Mucosa of descending colon (tissue), 3 donors: ENCODE measurements at regions not wholly inside any gene's neighbourhood (a gene's known extent, or its start where the extent isn't known, plus 50 kb on each side); places are given as distances from the start of the nearest gene placed in this dataset.

ENCODE experiments used
- ATAC-seq: fragments of 200-7000 bp; cut with Tn5 transposase; one replicate; pipeline ENCODE4 v1.9.1; 2020; ENCODE audit warnings: mild to moderate bottlenecking, moderate library complexity
- DNase-seq, 3 donors: peaks; one replicate each; pipeline ENCODE4 v3.0.0-alpha.2; 2020
- H3K36me3 ChIP-seq: fragments of 200-600 bp; one replicate; pipeline ENCODE4 v1.8.0; 2021; ENCODE audit warnings: low read depth, mild to moderate bottlenecking
- H3K4me1 ChIP-seq: fragments of 200-600 bp; one replicate; pipeline ENCODE4 v1.8.0; 2021; ENCODE audit warnings: low read depth, mild to moderate bottlenecking
- H3K4me3 ChIP-seq: fragments of 200-600 bp; one replicate; pipeline ENCODE4 v1.8.0; 2021; ENCODE audit warnings: mild to moderate bottlenecking
- H3K9me3 ChIP-seq: fragments of 200-600 bp; one replicate; pipeline ENCODE4 v1.8.0; 2021; ENCODE audit warnings: mild to moderate bottlenecking
- intact Hi-C, 2 donors: fragments of 100-400 bp; cut with DNase I in 1 of 2; cut with micrococcal nuclease in 1 of 2; formaldehyde crosslinking; loops; one replicate each; pipeline versions ENCODE4 v1.11.0 to v1.11.1; 2022; cut with DNase I, micrococcal nuclease
- TF ChIP-seq, protein P1 (sequence below): fragments of 200-600 bp; IDR thresholded peaks from one replicate; pipeline ENCODE4 v1.8.0; 2022; ENCODE audit warnings: antibody characterized with exemption, mild to moderate bottlenecking
- donor health status: DM: no; HTN: no; CAD: no; lungs with moderate emphysema.
- donor health status: DM: no; HTN: no; CAD: no.
- donor health status: DM: no; HTN: yes; CAD: no.

DNA sequence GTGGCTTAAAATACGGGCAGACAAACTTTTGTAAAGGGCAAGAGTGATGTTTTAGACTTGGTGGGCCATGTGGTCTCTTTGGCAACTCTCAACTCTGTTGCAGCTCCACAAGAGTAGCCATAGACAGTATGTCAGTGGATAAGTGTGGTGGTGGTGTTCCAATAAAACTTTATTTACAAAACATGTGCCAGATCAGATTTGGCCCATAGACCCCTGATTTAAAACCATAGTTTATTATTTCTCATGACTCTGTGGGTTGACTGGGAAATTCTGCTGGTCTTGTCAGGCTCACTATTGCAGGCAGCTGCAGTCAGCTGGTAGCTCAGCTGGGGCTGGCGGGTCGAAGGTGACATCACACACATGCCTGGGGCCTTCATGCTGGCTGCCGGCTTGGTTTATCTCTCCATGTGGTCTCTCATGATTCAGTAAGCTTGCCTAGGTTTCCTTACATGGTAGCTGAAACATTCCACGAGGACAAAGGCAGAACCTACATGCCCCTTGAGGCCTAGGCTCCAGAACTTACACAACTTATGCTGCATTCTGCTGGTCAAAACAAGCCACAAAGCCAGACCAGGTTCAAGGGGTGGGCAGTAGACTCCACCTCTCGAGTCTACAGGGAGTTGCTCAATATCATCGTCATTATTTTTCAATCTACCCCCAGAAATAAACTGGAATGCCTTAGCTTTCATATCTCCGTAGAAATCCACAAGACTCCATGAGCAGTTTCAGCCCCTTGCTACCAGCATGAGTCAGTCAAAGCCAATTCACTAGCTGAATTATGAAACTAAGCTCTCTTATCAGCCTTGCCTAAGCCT, 245.7 kb downstream of the WDR11 start:
- Histone ChIP-seq H3K4me1 (peaks cover 6% of the 10 kb centered on the region), H3K4me3 (no peak overlapping the region), H3K9me3 (no peaks in the 10 kb centered on the region), H3K36me3 (no peaks in the 10 kb centered on the region)
- intact Hi-C loops, result no loop called here
- ATAC-seq (peak; percentile 33), DNase-seq (no peak)
- TF ChIP-seq, protein P1, sequence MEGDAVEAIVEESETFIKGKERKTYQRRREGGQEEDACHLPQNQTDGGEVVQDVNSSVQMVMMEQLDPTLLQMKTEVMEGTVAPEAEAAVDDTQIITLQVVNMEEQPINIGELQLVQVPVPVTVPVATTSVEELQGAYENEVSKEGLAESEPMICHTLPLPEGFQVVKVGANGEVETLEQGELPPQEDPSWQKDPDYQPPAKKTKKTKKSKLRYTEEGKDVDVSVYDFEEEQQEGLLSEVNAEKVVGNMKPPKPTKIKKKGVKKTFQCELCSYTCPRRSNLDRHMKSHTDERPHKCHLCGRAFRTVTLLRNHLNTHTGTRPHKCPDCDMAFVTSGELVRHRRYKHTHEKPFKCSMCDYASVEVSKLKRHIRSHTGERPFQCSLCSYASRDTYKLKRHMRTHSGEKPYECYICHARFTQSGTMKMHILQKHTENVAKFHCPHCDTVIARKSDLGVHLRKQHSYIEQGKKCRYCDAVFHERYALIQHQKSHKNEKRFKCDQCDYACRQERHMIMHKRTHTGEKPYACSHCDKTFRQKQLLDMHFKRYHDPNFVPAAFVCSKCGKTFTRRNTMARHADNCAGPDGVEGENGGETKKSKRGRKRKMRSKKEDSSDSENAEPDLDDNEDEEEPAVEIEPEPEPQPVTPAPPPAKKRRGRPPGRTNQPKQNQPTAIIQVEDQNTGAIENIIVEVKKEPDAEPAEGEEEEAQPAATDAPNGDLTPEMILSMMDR, result no peak

DNA sequence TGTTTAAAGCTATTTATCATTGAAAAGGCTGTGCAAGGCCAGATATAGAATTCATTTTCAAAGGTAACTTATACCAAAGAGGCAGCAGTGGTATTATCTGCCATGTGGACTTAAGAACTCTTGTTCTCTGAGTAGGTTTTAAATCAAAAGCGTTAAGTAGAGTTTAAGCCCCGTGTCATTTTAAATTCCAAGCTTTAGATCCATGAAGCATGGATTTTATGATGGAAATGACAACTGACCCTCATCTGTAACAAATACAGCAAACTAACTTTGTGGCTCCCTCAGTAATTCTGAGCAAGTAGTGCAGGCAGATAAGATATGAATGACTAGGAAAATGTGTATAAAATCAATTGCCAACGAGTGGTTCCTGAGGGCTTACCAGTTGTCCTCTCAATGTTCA, 247.0 kb downstream of the WDR11 start:
- DNase-seq (no peak), ATAC-seq (no peak)
- no peaks in the 10 kb centered on the region for H3K36me3 ChIP-seq
- H3K4me1 ChIP-seq, result no peaks in the 10 kb centered on the region
- no peaks in the 10 kb centered on the region for H3K9me3 ChIP-seq
- TF ChIP-seq, protein P1, result no peak
- intact Hi-C loops, result no loop called here
- no peak overlapping the region for H3K4me3 ChIP-seq

DNA sequence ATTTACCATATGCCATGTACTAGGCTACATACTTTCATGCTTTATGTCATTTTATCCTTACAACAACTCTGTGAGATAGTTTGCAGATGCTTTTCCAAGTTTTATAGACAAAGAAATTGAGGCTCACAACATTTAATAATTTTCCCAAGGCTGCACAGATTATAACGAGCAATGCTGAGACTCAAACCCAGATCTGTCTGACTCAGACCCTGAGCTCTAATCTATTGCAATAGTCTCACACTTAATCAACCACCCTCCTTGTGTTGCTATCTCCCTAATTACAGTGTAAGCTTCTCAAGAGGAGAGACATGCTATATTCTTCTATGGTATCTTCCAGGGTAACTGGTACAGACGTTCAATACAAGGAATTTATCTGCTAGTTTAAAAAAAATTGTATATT, 247.6 kb downstream of the WDR11 start:
- no peak for ATAC-seq
- intact Hi-C loops, result no loop called here
- no peaks in the 10 kb centered on the region for H3K36me3 ChIP-seq
- DNase-seq, result no peak
- H3K4me1 ChIP-seq, result no peaks in the 10 kb centered on the region
- no peaks in the 10 kb centered on the region for H3K9me3 ChIP-seq
- H3K4me3 ChIP-seq, result no peak overlapping the region
- TF ChIP-seq, protein P1, result no peak

DNA sequence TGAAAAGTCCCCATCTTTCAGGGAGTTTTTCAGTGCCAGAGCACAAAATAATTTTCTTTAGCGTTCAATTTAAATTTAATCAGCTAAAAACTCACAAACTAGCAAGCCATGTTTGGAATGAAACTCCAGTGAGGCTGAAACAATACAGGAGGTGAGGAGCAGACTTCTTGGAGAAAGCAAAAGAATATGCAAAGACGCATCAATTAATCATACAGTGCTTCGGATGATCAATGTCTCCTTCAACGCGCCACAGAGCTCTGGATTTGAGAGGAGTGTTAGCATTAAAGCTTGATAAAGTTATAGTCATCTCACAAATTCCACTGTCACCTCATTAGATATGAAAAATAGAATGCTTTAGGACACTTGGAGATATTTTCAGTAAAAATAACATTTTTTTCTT, 248.0 kb downstream of the WDR11 start:
- Histone ChIP-seq H3K36me3 (no peaks in the 10 kb centered on the region), H3K4me3 (no peak overlapping the region), H3K9me3 (no peaks in the 10 kb centered on the region), H3K4me1 (no peaks in the 10 kb centered on the region)
- DNase-seq (no peak), ATAC-seq (no peak)
- TF ChIP-seq, protein P1, result no peak
- intact Hi-C loops, result no loop called here

DNA sequence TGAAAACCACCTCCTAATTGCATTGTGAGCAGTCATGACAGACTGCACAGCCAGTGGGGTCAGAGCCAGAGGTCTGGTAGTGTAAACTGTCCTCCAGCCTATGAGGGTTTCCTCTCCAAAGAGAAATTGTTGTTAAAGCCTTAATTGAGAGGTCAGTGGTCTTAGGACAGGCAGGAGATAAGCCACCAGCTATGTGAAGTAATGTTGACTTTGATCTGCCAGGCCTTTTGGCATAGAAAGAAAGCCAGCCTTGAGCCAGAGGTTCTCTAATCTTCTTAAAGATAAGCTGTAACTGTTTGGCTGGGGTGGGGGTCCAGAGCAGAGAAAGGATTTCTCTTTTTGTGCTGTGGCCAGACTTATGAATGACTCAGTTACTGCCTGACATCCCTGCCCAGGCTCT, 248.4 kb downstream of the WDR11 start:
- ATAC-seq (no peak), DNase-seq (no peak)
- Histone ChIP-seq H3K9me3 (no peaks in the 10 kb centered on the region), H3K4me1 (no peaks in the 10 kb centered on the region), H3K36me3 (no peaks in the 10 kb centered on the region), H3K4me3 (no peak overlapping the region)
- TF ChIP-seq, protein P1, result no peak
- intact Hi-C loops, result no loop called here
